ENCODE measurements at regions not wholly inside any gene's neighbourhood (a gene's known extent, or its start where the extent isn't known, plus 50 kb on each side); places are given as distances from the start of the nearest gene placed in this dataset.

GRCh38 chrY:19357249-19357648 lies 387.3 kb downstream of the KDM5D start:
- no peak for DNase-seq (ENCODE audit: low read depth, low spot score)

DNA sequence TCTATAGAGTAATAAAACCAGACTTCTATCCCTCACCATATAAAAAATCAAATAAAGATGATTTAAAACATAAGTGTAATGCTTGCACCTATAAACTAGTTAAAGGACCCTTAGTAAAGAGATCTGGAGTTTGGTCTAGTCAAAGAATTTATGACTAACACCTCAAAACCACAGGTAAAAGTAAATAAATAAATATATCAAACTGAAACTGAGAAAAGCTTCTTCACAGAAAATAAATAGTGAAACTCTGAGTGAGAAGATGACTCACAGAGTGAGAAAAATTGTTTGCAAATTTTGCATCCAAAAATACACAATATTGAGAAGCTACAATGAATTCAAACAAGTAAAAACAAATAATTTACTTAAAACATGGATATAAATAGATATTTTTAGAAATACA lies 387.8 kb downstream of the KDM5D start:
- DNase-seq (ENCODE audit: low read depth, low spot score) = no peak

- DNase-seq (ENCODE audit: low read depth, low spot score) = no peak
Observed at GRCh38 chrY:19354857-19355173, 389.7 kb downstream of the KDM5D start.

- DNase-seq (ENCODE audit: low read depth, low spot score) = no peak
Observed at GRCh38 chrY:19354061-19354856, 390.3 kb downstream of the KDM5D start.

GRCh38 chrY:19351616-19352015 lies 392.9 kb downstream of the KDM5D start:
- DNase-seq (ENCODE audit: low read depth, low spot score) = no peak

DNA sequence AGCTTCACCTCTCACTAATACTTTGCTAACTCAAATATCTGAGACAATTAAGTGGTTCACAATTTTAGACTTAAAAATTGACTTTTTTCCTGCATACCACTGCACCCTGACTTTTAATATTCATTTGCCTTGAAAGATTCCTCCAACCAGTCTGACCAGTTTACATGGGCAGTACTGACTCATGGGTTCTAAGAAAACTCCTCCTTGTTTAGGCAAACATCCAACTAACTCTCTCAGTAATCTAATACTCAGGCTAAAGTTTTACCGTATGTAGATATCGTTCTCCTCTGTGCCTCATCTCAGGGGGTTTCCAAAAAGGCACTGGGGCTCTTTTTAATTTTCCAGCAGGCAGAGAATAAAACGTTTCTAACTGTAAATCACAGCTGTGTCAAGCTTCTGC lies 422.8 kb downstream of the KDM5D start:
- DNase-seq (ENCODE audit: low read depth, low spot score) = no peak

DNA sequence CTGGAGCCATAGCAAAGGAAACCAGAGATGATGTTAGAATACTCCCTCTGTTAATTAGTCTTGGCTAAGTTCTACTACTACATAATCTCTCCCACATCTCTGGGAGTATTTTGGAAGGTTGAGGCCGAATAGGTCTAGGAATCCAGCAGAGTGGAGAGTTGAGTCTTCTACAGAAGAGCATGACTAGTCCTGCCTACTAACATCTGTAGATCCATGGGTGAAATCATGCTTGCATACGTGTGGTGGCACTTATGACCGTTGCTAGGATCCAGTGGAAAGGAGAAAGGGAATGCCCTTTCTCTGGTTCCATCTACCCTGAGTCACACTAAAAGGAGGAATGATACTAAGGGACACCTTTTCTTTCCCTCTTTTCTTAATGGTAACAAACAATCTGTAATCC lies 425.4 kb downstream of the KDM5D start:
- DNase-seq (ENCODE audit: low read depth, low spot score) = no peak

GRCh38 chrY:19317271-19317987 lies 427.1 kb downstream of the KDM5D start:
- no peak for DNase-seq (ENCODE audit: low read depth, low spot score)

- no peak for DNase-seq (ENCODE audit: low read depth, low spot score)
Observed at GRCh38 chrY:19307627-19308026, 436.9 kb downstream of the KDM5D start.

- no peak for DNase-seq (ENCODE audit: low read depth, low spot score)
Observed at GRCh38 chrY:19303136-19303535, 441.4 kb downstream of the KDM5D start.

DNA sequence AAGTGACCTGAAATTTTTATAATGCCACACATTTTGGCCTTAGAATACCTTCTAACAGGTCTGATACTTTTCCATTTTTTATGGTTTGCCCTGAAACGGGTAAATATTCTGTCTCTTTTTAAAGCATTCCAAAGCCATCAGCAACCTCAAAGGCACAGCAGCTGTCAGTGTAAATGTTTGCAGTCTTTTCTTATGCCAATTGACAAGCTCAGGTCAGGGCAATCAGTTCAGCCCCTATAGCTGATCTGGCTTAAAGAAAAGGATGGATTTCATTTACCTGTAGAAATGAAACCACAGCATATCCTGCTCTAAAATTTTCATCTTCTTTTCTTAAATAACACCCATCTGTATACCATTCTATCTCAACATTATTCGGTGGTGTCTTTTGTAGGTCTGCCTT lies 453.6 kb downstream of the KDM5D start:
- DNase-seq (ENCODE audit: low read depth, low spot score) = no peak

- DNase-seq (ENCODE audit: low read depth, low spot score) = no peak
Observed at GRCh38 chrY:19274076-19274475, 470.4 kb downstream of the KDM5D start.

GRCh38 chrY:19268331-19268730 lies 476.2 kb downstream of the KDM5D start:
- DNase-seq (ENCODE audit: low read depth, low spot score) = no peak

GRCh38 chrY:19265404-19265803 lies 479.1 kb downstream of the KDM5D start:
- DNase-seq (ENCODE audit: low read depth, low spot score) = no peak

GRCh38 chrY:19262310-19262709 lies 482.2 kb downstream of the KDM5D start:
- DNase-seq (ENCODE audit: low read depth, low spot score) = no peak

DNA sequence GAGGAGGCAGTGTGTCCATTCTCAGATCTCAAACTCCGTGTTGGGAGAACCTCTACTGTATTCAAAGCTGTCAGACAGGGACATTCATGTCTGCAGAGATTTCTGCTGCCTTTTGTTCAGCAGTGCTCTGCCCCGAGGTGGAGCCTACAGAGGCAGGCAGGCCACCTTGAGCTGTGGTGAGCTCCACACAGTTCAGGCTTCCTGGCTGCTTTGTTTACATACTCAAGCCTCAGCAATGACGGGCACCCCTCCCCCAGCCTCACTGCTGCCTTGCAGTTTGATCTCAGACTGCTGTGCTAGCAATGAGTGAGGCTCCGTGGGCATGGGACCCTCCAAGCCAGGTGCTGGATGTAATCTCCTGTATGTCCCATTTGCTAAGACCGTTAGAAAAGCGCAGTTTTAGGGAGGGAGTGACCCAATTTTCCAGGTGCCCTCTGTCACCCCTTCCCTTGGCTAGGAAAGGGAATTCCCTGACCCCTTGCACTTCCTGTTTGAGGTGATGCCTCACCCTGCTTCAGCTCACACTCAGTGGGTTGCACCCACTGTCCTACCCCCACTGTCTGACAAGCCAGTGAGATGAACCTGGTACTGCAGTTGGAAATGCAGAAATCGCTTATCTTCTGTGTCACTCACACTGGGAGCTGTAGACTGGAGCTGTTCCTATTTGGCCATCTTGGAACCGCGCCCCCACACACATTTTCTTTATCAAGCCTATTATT lies 458.9 kb upstream of the HSFY2 start:
- no peak for DNase-seq (ENCODE audit: low read depth, low spot score)

DNA sequence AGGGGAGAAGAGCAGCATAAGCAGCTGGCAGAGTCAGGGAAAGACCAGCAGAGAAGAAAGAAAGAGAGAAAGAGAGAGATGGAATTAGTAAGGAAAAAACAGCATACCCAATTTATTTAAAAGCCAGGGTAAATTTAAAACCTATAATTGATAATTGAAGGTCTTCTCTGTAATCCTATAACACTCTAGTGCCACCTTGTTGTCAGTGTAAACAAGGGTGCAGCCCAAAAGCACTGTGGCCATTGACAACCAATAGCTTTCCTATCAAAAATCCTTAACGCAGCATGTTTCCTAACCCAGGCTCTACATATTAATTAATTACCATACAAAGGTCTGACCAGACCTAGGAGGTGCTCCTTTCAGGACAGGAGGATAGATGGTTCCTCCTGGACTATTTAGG lies 447.2 kb upstream of the HSFY2 start:
- DNase-seq (ENCODE audit: low read depth, low spot score) = no peak

DNA sequence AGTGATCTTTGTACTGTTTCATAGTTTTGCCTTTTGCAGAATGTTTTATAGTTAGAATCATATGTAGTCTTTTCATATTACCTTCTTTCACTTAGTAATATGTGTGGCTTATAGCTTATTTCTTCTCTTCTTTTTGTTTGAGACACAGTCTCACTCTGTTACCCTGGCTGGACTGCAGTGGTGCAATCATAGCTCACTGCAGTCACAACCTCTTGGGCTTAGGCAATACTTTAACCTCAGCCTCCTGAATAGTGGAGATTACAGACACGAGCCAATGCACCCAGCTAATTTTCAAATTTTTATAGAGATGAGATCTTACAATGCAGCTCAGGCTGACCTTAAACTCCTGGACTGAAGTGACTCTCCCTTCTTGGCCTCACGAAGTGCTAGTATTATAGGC lies 435.4 kb upstream of the HSFY2 start:
- no peak for DNase-seq (ENCODE audit: low read depth, low spot score)

DNA sequence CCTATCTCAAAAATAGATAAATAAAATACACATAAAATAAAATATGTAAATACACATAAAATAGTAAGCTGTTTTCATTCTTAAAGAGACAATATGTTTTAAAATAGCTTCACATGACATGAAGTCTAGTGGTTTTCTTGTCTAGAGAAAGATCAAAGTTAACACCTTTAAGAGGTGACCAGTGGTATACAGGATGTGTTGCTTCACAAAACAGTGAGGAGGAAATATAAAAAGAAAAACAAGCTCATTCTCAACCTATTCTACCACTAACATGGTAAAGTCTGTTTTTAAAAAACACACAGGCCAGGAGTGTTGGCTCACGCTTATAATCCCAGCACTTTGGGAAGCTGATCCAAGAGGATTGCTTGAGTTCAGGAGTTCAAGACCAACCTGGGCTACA lies 433.5 kb upstream of the HSFY2 start:
- DNase-seq (ENCODE audit: low read depth, low spot score) = no peak

DNA sequence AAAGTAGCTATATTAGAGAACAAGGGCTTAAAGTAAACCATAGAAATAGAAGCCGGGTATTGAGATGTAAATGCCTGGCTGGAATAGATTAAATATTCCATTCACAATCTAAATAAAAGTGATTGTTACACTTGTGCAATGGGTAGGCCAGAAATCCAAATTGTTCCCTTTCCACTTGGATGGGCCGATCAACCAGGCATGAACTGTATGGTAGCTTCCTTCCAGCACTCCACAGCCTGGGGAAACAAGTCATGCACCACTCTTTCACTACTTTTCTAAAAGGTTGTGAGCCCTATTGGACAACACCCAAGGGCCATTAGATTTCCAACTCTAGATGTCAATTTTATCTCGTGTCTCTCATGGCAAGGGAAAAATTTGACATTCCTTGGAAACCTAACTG lies 407.3 kb upstream of the HSFY2 start:
- DNase-seq (ENCODE audit: low read depth, low spot score) = no peak

GRCh38 chrY:19168202-19168565 lies 394.6 kb upstream of the HSFY2 start:
- DNase-seq (ENCODE audit: low read depth, low spot score) = no peak

GRCh38 chrY:19167319-19168201 lies 394.0 kb upstream of the HSFY2 start:
- no peak for DNase-seq (ENCODE audit: low read depth, low spot score)
